H1 (cell line): ENCODE measurements at regions not wholly inside any gene's neighbourhood (a gene's known extent, or its start where the extent isn't known, plus 50 kb on each side); places are given as distances from the start of the nearest gene placed in this dataset.

Experiments used
- CTCF ChIP-seq, 3 experiments: IDR thresholded peaks; 1 replicate in 2 of 3; 2 replicates in 1 of 3; pipeline versions ENCODE4 v1.5.1 to v1.6.1; 2011; ENCODE audit warnings: low read length in 3 of 3, mild to moderate bottlenecking in 3 of 3, inconsistent platforms in 2 of 3, low read depth in 1 of 3, moderate library complexity in 1 of 3; ENCODE audit not compliant: insufficient read depth in 1 of 3; ENCODE audit errors: control extremely low read depth in 1 of 3
- E2F6 ChIP-seq: IDR thresholded peaks from 2 replicates; pipeline ENCODE4 v1.6.1; 2012; ENCODE audit warnings: inconsistent platforms
- HDAC2 ChIP-seq, 2 experiments: fragments of 300-600 bp in 1 of 2; sonication (generic) in 1 of 2; IDR thresholded peaks; 2 replicates each; pipeline ENCODE4 v1.6.1; 2011 to 2012; ENCODE audit warnings: low read depth in 2 of 2, low read length in 2 of 2, mild to moderate bottlenecking in 2 of 2, moderate library complexity in 2 of 2, borderline replicate concordance in 1 of 2, inconsistent platforms in 1 of 2
- MAFK ChIP-seq: IDR thresholded peaks from 2 replicates; pipeline ENCODE4 v1.6.1; 2012; ENCODE audit warnings: low read depth, mild to moderate bottlenecking, improper control_type of control experiment, low read length
- POLR2A ChIP-seq, 2 experiments: IDR thresholded peaks; 1 replicate in 1 of 2; 2 replicates in 1 of 2; pipeline ENCODE4 v1.6.1; 2011; ENCODE audit warnings: low read depth in 2 of 2, low read length in 2 of 2, mild to moderate bottlenecking in 2 of 2; ENCODE audit errors: control extremely low read depth in 1 of 2
- RFX5 ChIP-seq: IDR thresholded peaks from 2 replicates; pipeline ENCODE4 v1.6.1; 2011; ENCODE audit warnings: low read depth, low read length, improper control_type of control experiment, borderline replicate concordance
- SIN3A ChIP-seq, 2 experiments: IDR thresholded peaks in 1 of 2; conservative IDR thresholded peaks in 1 of 2; 2 replicates each; pipeline ENCODE4 v1.6.1; 2011 to 2012; ENCODE audit warnings: low read length in 2 of 2, improper control_type of control experiment in 1 of 2, low read depth in 1 of 2, mild to moderate bottlenecking in 1 of 2
- SP4 ChIP-seq: IDR thresholded peaks from 2 replicates; pipeline ENCODE4 v1.6.1; 2012; ENCODE audit warnings: low read length, inconsistent platforms
- SRF ChIP-seq: IDR thresholded peaks from 2 replicates; pipeline ENCODE4 v1.6.1; 2011; ENCODE audit warnings: mild to moderate bottlenecking, low read depth, low read length, moderate library complexity
- ZNF274 ChIP-seq: IDR thresholded peaks from 2 replicates; pipeline ENCODE4 v1.7.0; 2012; ENCODE audit warnings: low read length, borderline replicate concordance; ENCODE audit errors: extremely low read depth

GRCh38 chr5:64453405-64453804 is 52.4 kb upstream of the RGS7BP start:
- no peak for TF ChIP-seq SRF
- no peak for TF ChIP-seq CTCF (IDR thresholded peaks at IDR 0.05; ENCODE audit: control extremely low read depth in 1 of 3, insufficient read depth in 1 of 3, low read depth in 1 of 3, low read length in 3 of 3)
- TF ChIP-seq SIN3A (conservative IDR thresholded peaks at IDR 0.05 in 1 of 2, IDR thresholded peaks at IDR 0.05 in 1 of 2; ENCODE audit: low read depth in 1 of 2, low read length in 2 of 2), result no peak
- no peak for TF ChIP-seq SP4
- TF ChIP-seq RFX5, result no peak
- no peak for TF ChIP-seq HDAC2 (IDR thresholded peaks at IDR 0.05; ENCODE audit: borderline replicate concordance in 1 of 2, low read depth in 2 of 2, low read length in 2 of 2)
- TF ChIP-seq MAFK, result no peak
- no peak for TF ChIP-seq E2F6
- TF ChIP-seq POLR2A (IDR thresholded peaks at IDR 0.05; ENCODE audit: control extremely low read depth in 1 of 2, low read depth in 2 of 2, low read length in 2 of 2), result no peak
- TF ChIP-seq ZNF274, result no peak
